ENCODE measurements at regions not wholly inside any gene's neighbourhood (a gene's known extent, or its start where the extent isn't known, plus 50 kb on each side); places are given as distances from the start of the nearest gene placed in this dataset.

- TF ChIP-seq POLR2A (IDR thresholded peaks at IDR 0.05; ENCODE audit: extremely low read depth, insufficient read length) = no peak
- TF ChIP-seq, protein P1, sequence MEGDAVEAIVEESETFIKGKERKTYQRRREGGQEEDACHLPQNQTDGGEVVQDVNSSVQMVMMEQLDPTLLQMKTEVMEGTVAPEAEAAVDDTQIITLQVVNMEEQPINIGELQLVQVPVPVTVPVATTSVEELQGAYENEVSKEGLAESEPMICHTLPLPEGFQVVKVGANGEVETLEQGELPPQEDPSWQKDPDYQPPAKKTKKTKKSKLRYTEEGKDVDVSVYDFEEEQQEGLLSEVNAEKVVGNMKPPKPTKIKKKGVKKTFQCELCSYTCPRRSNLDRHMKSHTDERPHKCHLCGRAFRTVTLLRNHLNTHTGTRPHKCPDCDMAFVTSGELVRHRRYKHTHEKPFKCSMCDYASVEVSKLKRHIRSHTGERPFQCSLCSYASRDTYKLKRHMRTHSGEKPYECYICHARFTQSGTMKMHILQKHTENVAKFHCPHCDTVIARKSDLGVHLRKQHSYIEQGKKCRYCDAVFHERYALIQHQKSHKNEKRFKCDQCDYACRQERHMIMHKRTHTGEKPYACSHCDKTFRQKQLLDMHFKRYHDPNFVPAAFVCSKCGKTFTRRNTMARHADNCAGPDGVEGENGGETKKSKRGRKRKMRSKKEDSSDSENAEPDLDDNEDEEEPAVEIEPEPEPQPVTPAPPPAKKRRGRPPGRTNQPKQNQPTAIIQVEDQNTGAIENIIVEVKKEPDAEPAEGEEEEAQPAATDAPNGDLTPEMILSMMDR (IDR thresholded peaks at IDR 0.05; ENCODE audit: low read depth, low read length) = no peak
Measured at GRCh38 chr18:3332376-3332775, 70.4 kb downstream of the MYL12B start.

Measured in NB4 (cell line).